HL-60 (cell line): ENCODE measurements at regions not wholly inside any gene's neighbourhood (a gene's known extent, or its start where the extent isn't known, plus 50 kb on each side); places are given as distances from the start of the nearest gene placed in this dataset.

Source experiments
- DNase-seq, 2 experiments: peaks; one replicate each; pipeline ENCODE4 v3.0.0-alpha.2; 2010 to 2020; ENCODE audit warnings: low read depth in 1 of 2, low spot score in 1 of 2
- H3K27ac ChIP-seq: fragments of 250-450 bp; sonication (Bioruptor Pico); replicated peaks from 2 replicates; pipeline ENCODE4 v1.5.1; 2020; ENCODE audit warnings: mild to moderate bottlenecking, moderate library complexity
- H3K27me3 ChIP-seq: fragments of 250-450 bp; sonication (Bioruptor Pico); 2 replicates; pipeline ENCODE4 v1.5.1; 2021; ENCODE audit warnings: mild to moderate bottlenecking, moderate library complexity; ENCODE audit not compliant: insufficient read depth, poor library complexity, severe bottlenecking
- H3K4me3 ChIP-seq: replicated peaks from 2 replicates; pipeline ENCODE4 v1.5.1; 2011; ENCODE audit warnings: mild to moderate bottlenecking, control low read depth, low read length; ENCODE audit not compliant: insufficient read depth
- CTCF ChIP-seq: IDR thresholded peaks from one replicate; pipeline ENCODE4 v1.5.1; 2011; ENCODE audit warnings: low read length, control low read depth, inconsistent platforms; ENCODE audit not compliant: insufficient read depth
- GABPA ChIP-seq: IDR thresholded peaks from 2 replicates; pipeline ENCODE4 v1.6.1; 2012; ENCODE audit warnings: low read depth
- POLR2AphosphoS5 ChIP-seq: IDR thresholded peaks from 2 replicates; pipeline ENCODE4 v1.6.1; 2012; ENCODE audit warnings: low read depth
- REST ChIP-seq: IDR thresholded peaks from 2 replicates; pipeline ENCODE4 v1.6.1; 2012; ENCODE audit warnings: low read depth; ENCODE audit not compliant: insufficient replicate concordance
- SPI1 ChIP-seq: IDR thresholded peaks from 2 replicates; pipeline ENCODE4 v1.6.1; 2012; ENCODE audit warnings: low read depth, mild to moderate bottlenecking, borderline replicate concordance

GRCh38 chr1:103198076-103198475 lies 89.8 kb upstream of the COL11A1 start:
- Histone ChIP-seq H3K27ac (no peak overlapping the region), H3K27me3 (no peaks in the 10 kb centered on the region), H3K4me3 (no peak overlapping the region)
- no peak for DNase-seq
- no peak for TF ChIP-seq REST
- TF ChIP-seq CTCF = no peak
- TF ChIP-seq SPI1 = no peak
- no peak for TF ChIP-seq POLR2AphosphoS5
- no peak for TF ChIP-seq GABPA

GRCh38 chr1:103197216-103197615 lies 88.9 kb upstream of the COL11A1 start:
- H3K27ac ChIP-seq = no peak overlapping the region
- no peak for TF ChIP-seq CTCF
- TF ChIP-seq GABPA = no peak
- TF ChIP-seq REST = no peak
- no peak for TF ChIP-seq SPI1
- no peak for TF ChIP-seq POLR2AphosphoS5
- DNase-seq = no peak

GRCh38 chr1:103194984-103195383 lies 86.7 kb upstream of the COL11A1 start:
- Histone ChIP-seq H3K27me3 (no peaks in the 10 kb centered on the region), H3K4me3 (no peak overlapping the region), H3K27ac (no peak overlapping the region)
- no peak for DNase-seq
- TF ChIP-seq REST (no peak), SPI1 (no peak), POLR2AphosphoS5 (no peak), CTCF (no peak)

More at GRCh38 chr1:103197216-103197615, 88.9 kb upstream of the COL11A1 start:
- Histone ChIP-seq H3K27me3 (no peaks in the 10 kb centered on the region), H3K4me3 (no peak overlapping the region)
